Panc1 (cell line): ENCODE measurements at regions not wholly inside any gene's neighbourhood (a gene's known extent, or its start where the extent isn't known, plus 50 kb on each side); places are given as distances from the start of the nearest gene placed in this dataset.

ENCODE experiments used
- ATAC-seq: fragments of 200-7000 bp; cut with Tn5 transposase; 2 replicates; pipeline ENCODE4 v1.9.1; 2020; ENCODE audit warnings: mild to moderate bottlenecking, moderate library complexity
- BruUV-seq: library from RNA; stranded (reverse); fragments of 400-500 nt; replicated peaks from 2 replicates; lab custom pipeline; 2021; lab: Mats Ljungman, UMichigan
- CTCF ChIA-PET: fragments of 300-600 bp; sonication (Branson Sonifier 250); formaldehyde crosslinking; loops from one replicate; lab custom pipeline; 2022; ENCODE audit warnings: antibody characterized with exemption; lab: Charles Lee
- POLR2A ChIA-PET: fragments of 300-600 bp; sonication (Branson Sonifier 250); formaldehyde crosslinking; loops from one replicate; lab custom pipeline; 2022; ENCODE audit warnings: antibody characterized with exemption; lab: Charles Lee
- DNase-seq: peaks from one replicate; pipeline ENCODE4 v3.0.0-alpha.2; 2010; ENCODE audit warnings: low read depth, low spot score
- H3K27ac ChIP-seq: 2 replicates; pipeline ENCODE4 v1.5.1; 2011; ENCODE audit warnings: mild to moderate bottlenecking, low read length, inconsistent platforms
- H3K27me3 ChIP-seq: fragments of 200-500 bp; sonication (Bioruptor generic); 2 replicates; pipeline ENCODE4 v1.6.0; 2014; ENCODE audit warnings: low read length, inconsistent platforms; ENCODE audit not compliant: control insufficient read depth, insufficient read depth
- H3K36me3 ChIP-seq: fragments of 200-500 bp; sonication (Bioruptor generic); 2 replicates; pipeline ENCODE4 v1.5.1; 2014; ENCODE audit warnings: inconsistent platforms, mild to moderate bottlenecking, low read length, moderate library complexity; ENCODE audit not compliant: control insufficient read depth, insufficient read depth
- H3K4me1 ChIP-seq: 2 replicates; pipeline ENCODE4 v1.5.1; 2011; ENCODE audit warnings: inconsistent platforms, mild to moderate bottlenecking, low read length, moderate library complexity; ENCODE audit not compliant: control insufficient read depth, insufficient read depth
- H3K4me3 ChIP-seq, 2 experiments: 2 replicates each; pipeline ENCODE4 v1.5.1; 2011 to 2012; ENCODE audit warnings: low read depth in 2 of 2, low read length in 2 of 2, mild to moderate bottlenecking in 2 of 2, inconsistent platforms in 1 of 2, moderate library complexity in 1 of 2
- H3K9me3 ChIP-seq: fragments of 200-500 bp; sonication (Bioruptor generic); 2 replicates; pipeline ENCODE4 v1.5.1; 2014; ENCODE audit warnings: low read depth, mild to moderate bottlenecking, inconsistent platforms, low read length, moderate library complexity; ENCODE audit not compliant: control insufficient read depth, insufficient read depth
- POLR2AphosphoS5 ChIP-seq: IDR thresholded peaks from 2 replicates; pipeline ENCODE4 v1.6.1; 2012; ENCODE audit warnings: mild to moderate bottlenecking, low read depth, low read length, moderate library complexity
- SIN3A ChIP-seq: IDR thresholded peaks from 2 replicates; pipeline ENCODE4 v1.6.1; 2012; ENCODE audit warnings: low read depth, mild to moderate bottlenecking, low read length, moderate library complexity, borderline replicate concordance; ENCODE audit not compliant: insufficient read depth
- TCF7L2 ChIP-seq: IDR thresholded peaks from 2 replicates; pipeline ENCODE4 v1.6.1; 2011; ENCODE audit warnings: mild to moderate bottlenecking, low read depth, low read length, inconsistent platforms
- in situ Hi-C: cut with HindIII; loops from 2 replicates; pipeline ENCODE4 v1.10.0; 2016; ENCODE audit warnings: low sequenced_read_pairs, low pct_unique_long_range_greater_than_20kb
- intact Hi-C: fragments of 100-400 bp; cut with micrococcal nuclease; formaldehyde crosslinking; loops from one replicate; pipeline ENCODE4 v1.10.0; 2022; ENCODE audit not compliant: unreplicated experiment
- TF ChIP-seq, protein P1 (sequence below): fragments of 450-650 bp; IDR thresholded peaks from 2 replicates; pipeline ENCODE4 v1.5.1; 2017; ENCODE audit warnings: mild to moderate bottlenecking
- TF ChIP-seq, protein P2 (sequence below), 2 experiments: IDR thresholded peaks; 2 replicates each; pipeline ENCODE4 v1.6.1; 2011 to 2012; ENCODE audit warnings: low read depth in 2 of 2, control low read depth in 1 of 2, low read length in 1 of 2, mild to moderate bottlenecking in 1 of 2, moderate library complexity in 1 of 2; ENCODE audit not compliant: insufficient read depth in 1 of 2

DNA sequence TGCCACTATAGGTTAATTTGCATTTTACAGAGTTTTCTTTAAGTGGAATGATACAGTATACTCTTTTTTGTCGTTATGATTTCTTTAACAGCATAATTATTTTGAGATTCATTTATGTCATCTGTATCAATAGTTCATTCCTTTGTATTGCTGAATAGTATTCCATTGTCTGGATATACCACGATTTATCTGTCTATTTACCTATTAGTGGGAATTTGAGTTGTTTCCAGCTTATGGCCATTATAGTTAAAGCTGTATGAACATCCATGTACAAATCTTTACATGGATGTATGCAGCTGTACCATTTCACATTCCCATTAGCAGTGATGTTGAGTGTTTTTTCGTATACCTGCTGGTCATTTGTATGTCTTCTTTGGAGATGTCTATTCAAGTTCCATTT, 163.9 kb downstream of the ETNK1 start:
- TF ChIP-seq, protein P1, sequence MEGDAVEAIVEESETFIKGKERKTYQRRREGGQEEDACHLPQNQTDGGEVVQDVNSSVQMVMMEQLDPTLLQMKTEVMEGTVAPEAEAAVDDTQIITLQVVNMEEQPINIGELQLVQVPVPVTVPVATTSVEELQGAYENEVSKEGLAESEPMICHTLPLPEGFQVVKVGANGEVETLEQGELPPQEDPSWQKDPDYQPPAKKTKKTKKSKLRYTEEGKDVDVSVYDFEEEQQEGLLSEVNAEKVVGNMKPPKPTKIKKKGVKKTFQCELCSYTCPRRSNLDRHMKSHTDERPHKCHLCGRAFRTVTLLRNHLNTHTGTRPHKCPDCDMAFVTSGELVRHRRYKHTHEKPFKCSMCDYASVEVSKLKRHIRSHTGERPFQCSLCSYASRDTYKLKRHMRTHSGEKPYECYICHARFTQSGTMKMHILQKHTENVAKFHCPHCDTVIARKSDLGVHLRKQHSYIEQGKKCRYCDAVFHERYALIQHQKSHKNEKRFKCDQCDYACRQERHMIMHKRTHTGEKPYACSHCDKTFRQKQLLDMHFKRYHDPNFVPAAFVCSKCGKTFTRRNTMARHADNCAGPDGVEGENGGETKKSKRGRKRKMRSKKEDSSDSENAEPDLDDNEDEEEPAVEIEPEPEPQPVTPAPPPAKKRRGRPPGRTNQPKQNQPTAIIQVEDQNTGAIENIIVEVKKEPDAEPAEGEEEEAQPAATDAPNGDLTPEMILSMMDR = no peak
- Histone ChIP-seq H3K4me1 (no peaks in the 10 kb centered on the region), H3K27ac (no peak overlapping the region), H3K4me3 (no peak overlapping the region), H3K27me3 (no peaks in the 10 kb centered on the region), H3K9me3 (no peaks in the 10 kb centered on the region), H3K36me3 (no peaks in the 10 kb centered on the region)
- in situ Hi-C loops = no loop called here
- no peak for ATAC-seq
- DNase-seq = no peak
- intact Hi-C loops = no loop called here
- BruUV-seq = no TSS peak
- POLR2A ChIA-PET = no interaction called here
- CTCF ChIA-PET = no interaction called here

DNA sequence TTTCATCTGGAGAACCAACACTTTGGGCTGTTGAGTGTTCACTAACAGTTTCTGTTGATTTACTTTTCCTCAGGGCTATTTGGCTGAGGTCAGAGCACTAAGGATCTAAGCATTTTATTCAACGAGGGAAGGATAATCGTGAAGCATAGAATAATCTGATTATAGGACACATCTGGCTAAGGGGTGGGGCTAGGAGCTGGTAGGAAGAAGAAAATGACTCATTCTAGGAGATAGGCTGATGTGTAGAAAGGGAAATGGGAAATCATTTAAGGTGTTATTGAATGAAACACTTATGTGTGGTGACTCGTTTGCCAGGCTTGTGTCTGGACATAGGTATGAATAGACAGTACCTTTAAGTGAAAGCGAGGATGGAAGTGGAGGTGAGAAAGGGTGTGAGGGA, 167.2 kb downstream of the ETNK1 start:
- no peaks in the 10 kb centered on the region for H3K9me3 ChIP-seq
- H3K4me3 ChIP-seq = no peak overlapping the region
- no peak overlapping the region for H3K27ac ChIP-seq
- no peaks in the 10 kb centered on the region for H3K4me1 ChIP-seq
- DNase-seq (no peak), ATAC-seq (no peak)
- CTCF ChIA-PET = no interaction called here
- no peaks in the 10 kb centered on the region for H3K36me3 ChIP-seq
- BruUV-seq = no TSS peak
- POLR2A ChIA-PET = no interaction called here
- no peaks in the 10 kb centered on the region for H3K27me3 ChIP-seq
- intact Hi-C loops (no loop called here), in situ Hi-C loops (no loop called here)
- TF ChIP-seq, protein P2, sequence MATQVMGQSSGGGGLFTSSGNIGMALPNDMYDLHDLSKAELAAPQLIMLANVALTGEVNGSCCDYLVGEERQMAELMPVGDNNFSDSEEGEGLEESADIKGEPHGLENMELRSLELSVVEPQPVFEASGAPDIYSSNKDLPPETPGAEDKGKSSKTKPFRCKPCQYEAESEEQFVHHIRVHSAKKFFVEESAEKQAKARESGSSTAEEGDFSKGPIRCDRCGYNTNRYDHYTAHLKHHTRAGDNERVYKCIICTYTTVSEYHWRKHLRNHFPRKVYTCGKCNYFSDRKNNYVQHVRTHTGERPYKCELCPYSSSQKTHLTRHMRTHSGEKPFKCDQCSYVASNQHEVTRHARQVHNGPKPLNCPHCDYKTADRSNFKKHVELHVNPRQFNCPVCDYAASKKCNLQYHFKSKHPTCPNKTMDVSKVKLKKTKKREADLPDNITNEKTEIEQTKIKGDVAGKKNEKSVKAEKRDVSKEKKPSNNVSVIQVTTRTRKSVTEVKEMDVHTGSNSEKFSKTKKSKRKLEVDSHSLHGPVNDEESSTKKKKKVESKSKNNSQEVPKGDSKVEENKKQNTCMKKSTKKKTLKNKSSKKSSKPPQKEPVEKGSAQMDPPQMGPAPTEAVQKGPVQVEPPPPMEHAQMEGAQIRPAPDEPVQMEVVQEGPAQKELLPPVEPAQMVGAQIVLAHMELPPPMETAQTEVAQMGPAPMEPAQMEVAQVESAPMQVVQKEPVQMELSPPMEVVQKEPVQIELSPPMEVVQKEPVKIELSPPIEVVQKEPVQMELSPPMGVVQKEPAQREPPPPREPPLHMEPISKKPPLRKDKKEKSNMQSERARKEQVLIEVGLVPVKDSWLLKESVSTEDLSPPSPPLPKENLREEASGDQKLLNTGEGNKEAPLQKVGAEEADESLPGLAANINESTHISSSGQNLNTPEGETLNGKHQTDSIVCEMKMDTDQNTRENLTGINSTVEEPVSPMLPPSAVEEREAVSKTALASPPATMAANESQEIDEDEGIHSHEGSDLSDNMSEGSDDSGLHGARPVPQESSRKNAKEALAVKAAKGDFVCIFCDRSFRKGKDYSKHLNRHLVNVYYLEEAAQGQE (IDR thresholded peaks at IDR 0.05; ENCODE audit: insufficient read depth in 1 of 2, low read depth in 2 of 2, low read length in 1 of 2) = no peak
- TF ChIP-seq SIN3A (no peak), POLR2AphosphoS5 (no peak), TCF7L2 (no peak)
- TF ChIP-seq, protein P1 = no peak

DNA sequence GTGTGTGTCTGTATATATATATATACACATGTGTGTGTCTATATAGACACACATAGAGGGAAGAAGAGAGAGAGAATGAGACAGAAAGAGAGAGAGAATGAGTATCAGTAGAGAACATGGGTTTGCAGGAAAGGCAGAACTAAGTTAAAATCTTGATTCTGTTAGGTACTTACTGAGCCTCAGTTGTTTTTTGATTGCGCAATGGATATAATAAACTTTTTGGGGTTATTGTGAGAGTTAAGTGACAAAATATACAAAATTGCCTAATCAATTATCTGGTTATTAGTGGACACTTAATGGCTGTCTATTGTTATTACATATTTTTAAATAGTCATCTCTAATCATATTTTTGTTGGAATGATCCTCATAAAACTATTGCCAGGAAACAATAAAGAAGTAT, 169.0 kb downstream of the ETNK1 start:
- BruUV-seq = no TSS peak
- ATAC-seq (no peak), DNase-seq (no peak)
- no peaks in the 10 kb centered on the region for H3K36me3 ChIP-seq
- in situ Hi-C loops (no loop called here), intact Hi-C loops (no loop called here)
- H3K27me3 ChIP-seq = no peaks in the 10 kb centered on the region
- no peaks in the 10 kb centered on the region for H3K9me3 ChIP-seq
- ChIA-PET CTCF (no interaction called here), POLR2A (no interaction called here)
- H3K4me1 ChIP-seq = no peaks in the 10 kb centered on the region
- TF ChIP-seq POLR2AphosphoS5 (no peak), TCF7L2 (no peak), SIN3A (no peak)
- TF ChIP-seq, protein P1 = no peak
- TF ChIP-seq, protein P2 (IDR thresholded peaks at IDR 0.05; ENCODE audit: insufficient read depth in 1 of 2, low read depth in 2 of 2, low read length in 1 of 2) = no peak
- no peak overlapping the region for H3K4me3 ChIP-seq
- no peak overlapping the region for H3K27ac ChIP-seq
